ENCODE measurements at regions not wholly inside any gene's neighbourhood (a gene's known extent, or its start where the extent isn't known, plus 50 kb on each side); places are given as distances from the start of the nearest gene placed in this dataset.

GRCh38 chr3:14317057-14317553, 85.3 kb upstream of the SLC6A6 start:
- Histone ChIP-seq H3K4me3 (ENCODE audit: extremely low read depth in 1 of 4, insufficient read depth in 2 of 4, low read depth in 3 of 4, low read length in 4 of 4) (no peak overlapping the region), H3K9ac (replicated peaks in 1 of 4; ENCODE audit: extremely low read depth in 1 of 4, low read depth in 3 of 4, low read length in 3 of 4) (no peak overlapping the region), H4K91ac (replicated peaks; ENCODE audit: insufficient read length, low read length) (no peak overlapping the region), H3K36me3 (ENCODE audit: control insufficient read depth in 2 of 4, insufficient read depth in 4 of 4, low read length in 3 of 4) (no peaks in the 10 kb centered on the region), H2BK15ac (ENCODE audit: low read length) (no peak overlapping the region), H3K4me1 (replicated peaks in 1 of 4; ENCODE audit: control insufficient read depth in 3 of 4, insufficient read depth in 4 of 4, low read length in 3 of 4) (peaks cover 0 to 11% (median 1%) of the 10 kb centered on the region in 4 experiments; a peak in 4 of 7 replicates), H3K23ac (ENCODE audit: insufficient read length) (no peak overlapping the region), H3K79me1 (ENCODE audit: low read depth, low read length) (no peaks in the 10 kb centered on the region), H4K8ac (ENCODE audit: extremely low read depth, insufficient read depth, low read length) (no peak overlapping the region), H3K27me3 (replicated peaks in 1 of 4; ENCODE audit: control insufficient read depth in 3 of 4, extremely low read depth in 1 of 4, insufficient read depth in 3 of 4, low read length in 3 of 4) (no peaks in the 10 kb centered on the region), H2AFZ (ENCODE audit: low read length) (0 out of 2 replicates have a peak overlapping the region, but pooled peaks have one; percentile 66), H2AK5ac (ENCODE audit: low read depth, low read length) (no peak overlapping the region), H3K56ac (replicated peaks; ENCODE audit: insufficient read length, low read depth, low read length) (no peak overlapping the region), H3K79me2 (ENCODE audit: control insufficient read depth in 1 of 2, insufficient read depth in 2 of 2, low read length in 2 of 2) (no peaks in the 10 kb centered on the region), H2BK12ac (ENCODE audit: low read depth, low read length) (no peak overlapping the region; the same call in 1 of the 2 replicates), H3K4me2 (ENCODE audit: insufficient read depth in 1 of 2, low read depth in 2 of 2, low read length in 2 of 2) (no peak overlapping the region), H3K23me2 (ENCODE audit: low read depth, low read length) (no peaks in the 10 kb centered on the region; the same call in 1 of the 2 replicates), H3K18ac (ENCODE audit: extremely low read depth, low read length) (no peak overlapping the region), H3K27ac (ENCODE audit: low read depth, low read length) (no peak overlapping the region), H2BK120ac (replicated peaks; ENCODE audit: low read depth, low read length) (no peak overlapping the region), H2BK5ac (ENCODE audit: low read depth, low read length) (no peak overlapping the region), H3K4ac (replicated peaks; ENCODE audit: insufficient read length, low read depth, low read length) (no peak overlapping the region), H4K20me1 (replicated peaks in 1 of 2; ENCODE audit: control insufficient read depth in 1 of 2, insufficient read depth in 2 of 2, low read length in 2 of 2) (no peaks in the 10 kb centered on the region), H4K5ac (ENCODE audit: insufficient read length, low read depth, low read length) (no peak overlapping the region), H2BK20ac (ENCODE audit: low read length) (no peak overlapping the region), H3K9me3 (ENCODE audit: insufficient read depth in 2 of 2, low read depth in 1 of 2, low read length in 1 of 2) (no peaks in the 10 kb centered on the region), H3K14ac (ENCODE audit: insufficient read length) (no peak overlapping the region)
- TF ChIP-seq FOSL1 (IDR thresholded peaks at IDR 0.05; ENCODE audit: insufficient read depth, low read depth, low read length), result no peak
- no peak for TF ChIP-seq CHD1 (IDR thresholded peaks at IDR 0.05; ENCODE audit: low read depth, low read length)
- TF ChIP-seq SP1 (IDR thresholded peaks at IDR 0.05; ENCODE audit: low read depth, low read length), result no peak
- no peak for TF ChIP-seq RAD21 (IDR thresholded peaks at IDR 0.05 in 1 of 2, conservative IDR thresholded peaks at IDR 0.05 in 1 of 2; ENCODE audit: low read depth in 2 of 2, low read length in 2 of 2)
- no peak for TF ChIP-seq CBX8 (IDR thresholded peaks at IDR 0.05; ENCODE audit: borderline replicate concordance, low read depth, low read length)
- no peak for TF ChIP-seq GABPA (IDR thresholded peaks at IDR 0.05; ENCODE audit: borderline replicate concordance, insufficient read depth, low read length)
- TF ChIP-seq KDM1A (IDR thresholded peaks at IDR 0.05; ENCODE audit: borderline replicate concordance, low read length), result peak; percentile 98
- TF ChIP-seq HDAC2 (IDR thresholded peaks at IDR 0.05; ENCODE audit: borderline replicate concordance in 1 of 2, low read depth in 2 of 2, low read length in 2 of 2), result peak in 1 of 2 experiments; percentile 81; a peak in 1 of 4 replicates
- no peak for TF ChIP-seq MAX (IDR thresholded peaks at IDR 0.05)
- WGBS, 2 experiments (ENCODE audit: extremely low coverage in 1 of 2, insufficient coverage in 1 of 2, insufficient read length in 1 of 2, insufficient replicate concordance in 2 of 2, low coverage in 1 of 2, low lambda C conversion rate in 2 of 2, missing lambda C conversion rate in 1 of 2), result 84% methylated on average over 6 of the region's 6 CpGs; no CpG with 5 or more reads in 1 of the 2 experiments
- DNase-seq (ENCODE audit: low read depth in 1 of 2, low spot score in 2 of 2), result no peak
- FAIRE-seq, result no peak
- CTCF ChIA-PET (ENCODE audit: partially characterized antibody), result interaction anchor here (0.9 to 2.3 kb wide), 3 partner anchors 17 to 56 kb away, joined by 3 to 6 read pairs (median 4); no protein-coding TSS in a partner anchor
- POLR2A ChIA-PET (ENCODE audit: partially characterized antibody), result interaction anchor here (0.9 to 1.5 kb wide), 2 partner anchors 16 to 85 kb away, joined by 3 to 4 read pairs; partner anchors contain the start of gene SLC6A6

Measured in H1 (cell line).